SK-N-SH (cell line): ENCODE measurements at regions not wholly inside any gene's neighbourhood (a gene's known extent, or its start where the extent isn't known, plus 50 kb on each side); places are given as distances from the start of the nearest gene placed in this dataset.

Experiments
- CTCF ChIA-PET: fragments of 300-600, 350-600 bp; formaldehyde crosslinking; extraction: SDS; loops from one replicate; lab custom pipeline; 2021; lab: Yijun Ruan, JAX
- POLR2A ChIA-PET: fragments of 350-600 bp; sonication (Branson Sonifier 250); formaldehyde crosslinking; extraction: SDS; loops from one replicate; lab custom pipeline; 2020; ENCODE audit warnings: antibody characterized with exemption, inconsistent platforms; lab: Yijun Ruan, JAX
- DNase-seq: peaks from one replicate; pipeline ENCODE4 v3.0.0; 2012
- H2AFZ ChIP-seq: fragments of 200-600 bp; sonication (generic); 2 replicates; pipeline ENCODE4 v1.8.1; 2016; ENCODE audit warnings: antibody characterized with exemption, mild to moderate bottlenecking, low read depth
- H3F3A ChIP-seq: fragments of 200-600 bp; sonication (generic); replicated peaks from 2 replicates; pipeline ENCODE3; 2016; ENCODE audit warnings: antibody characterized with exemption, mild to moderate bottlenecking; ENCODE audit not compliant: insufficient read depth
- H3K27ac ChIP-seq, 2 experiments: fragments of 200-500 bp in 1 of 2; fragments of 200-600 bp in 1 of 2; sonication (Bioruptor generic) in 1 of 2; sonication (generic), shearing (Covaris generic) in 1 of 2; 2 replicates each; pipeline versions ENCODE4 v1.5.1 to v1.6.1; 2014 to 2016; ENCODE audit warnings: low read depth in 2 of 2, inconsistent platforms in 1 of 2, low read length in 1 of 2, mild to moderate bottlenecking in 1 of 2, mixed read lengths in 1 of 2
- H3K27me3 ChIP-seq: fragments of 200-600 bp; sonication (generic), shearing (Covaris generic); 2 replicates; pipeline ENCODE4 v1.6.1; 2016; ENCODE audit warnings: mixed run types; ENCODE audit not compliant: insufficient read depth
- H3K36me3 ChIP-seq, 2 experiments: fragments of 200-500 bp in 1 of 2; fragments of 200-600 bp in 1 of 2; sonication (Bioruptor generic) in 1 of 2; sonication (generic) in 1 of 2; replicated peaks in 1 of 2; 2 replicates each; pipeline versions ENCODE3 to v1.5.1; 2014 to 2016; ENCODE audit warnings: low read length in 1 of 2, mild to moderate bottlenecking in 1 of 2; ENCODE audit not compliant: insufficient read depth in 2 of 2, control insufficient read depth in 1 of 2
- H3K4me1 ChIP-seq, 2 experiments: fragments of 200-500 bp in 1 of 2; fragments of 200-600 bp in 1 of 2; sonication (Bioruptor generic) in 1 of 2; sonication (generic), shearing (Covaris generic) in 1 of 2; 2 replicates each; pipeline versions ENCODE4 v1.5.1 to v1.6.1; 2014 to 2016; ENCODE audit warnings: low read depth in 1 of 2, low read length in 1 of 2, mixed run types in 1 of 2; ENCODE audit not compliant: insufficient read depth in 2 of 2, control insufficient read depth in 1 of 2
- H3K4me2 ChIP-seq: fragments of 200-600 bp; sonication (generic), shearing (Covaris generic); 2 replicates; pipeline ENCODE4 v1.6.1; 2017; ENCODE audit warnings: mixed run types
- H3K4me3 ChIP-seq, 2 experiments: fragments of 200-500 bp in 1 of 2; fragments of 200-600 bp in 1 of 2; sonication (Bioruptor generic) in 1 of 2; sonication (generic), shearing (Covaris generic) in 1 of 2; 2 replicates each; pipeline versions ENCODE4 v1.5.1 to v1.8.1; 2014 to 2016; ENCODE audit warnings: low read depth in 2 of 2, inconsistent platforms in 1 of 2, low read length in 1 of 2, mild to moderate bottlenecking in 1 of 2, mixed read lengths in 1 of 2, moderate library complexity in 1 of 2
- H3K79me2 ChIP-seq: fragments of 200-600 bp; sonication (generic); 2 replicates; pipeline ENCODE4 v1.8.1; 2017; ENCODE audit warnings: mild to moderate bottlenecking; ENCODE audit not compliant: insufficient read depth
- H3K9ac ChIP-seq: fragments of 200-600 bp; sonication (generic); 2 replicates; pipeline ENCODE4 v1.6.1; 2017; ENCODE audit warnings: mixed run types
- H3K9me2 ChIP-seq: fragments of 200-600 bp; sonication (generic); 2 replicates; pipeline ENCODE4 v1.6.1; 2017; ENCODE audit warnings: mixed run types
- H3K9me3 ChIP-seq: fragments of 200-600 bp; sonication (generic); 2 replicates; pipeline ENCODE4 v1.6.1; 2017; ENCODE audit warnings: mixed run types, mild to moderate bottlenecking, moderate library complexity
- H4K20me1 ChIP-seq: fragments of 200-600 bp; sonication (generic); 2 replicates; pipeline ENCODE4 v1.6.1; 2017; ENCODE audit warnings: mild to moderate bottlenecking, mixed run types; ENCODE audit not compliant: insufficient read depth
- CHD2 ChIP-seq: fragments of 150-350 bp; IDR thresholded peaks from 2 replicates; pipeline ENCODE4 v1.6.1; 2018; ENCODE audit warnings: low read length; ENCODE audit not compliant: partially characterized antibody
- ELF1 ChIP-seq: IDR thresholded peaks from 2 replicates; pipeline ENCODE4 v1.4.0; 2012
- FOSL2 ChIP-seq: IDR thresholded peaks from 2 replicates; pipeline ENCODE4 v1.4.0; 2012; ENCODE audit warnings: low read depth, mild to moderate bottlenecking, moderate library complexity, borderline replicate concordance
- FOXJ3 ChIP-seq: sonication (generic); formaldehyde crosslinking; IDR thresholded peaks from 2 replicates; pipeline ENCODE4 v1.5.1; 2020; ENCODE audit warnings: mild to moderate bottlenecking, missing genetic modification reagents
- FOXM1 ChIP-seq: IDR thresholded peaks from 2 replicates; pipeline ENCODE4 v1.4.0; 2012; ENCODE audit warnings: low read depth, mild to moderate bottlenecking
- GABPA ChIP-seq: IDR thresholded peaks from 2 replicates; pipeline ENCODE4 v1.4.0; 2012; ENCODE audit warnings: low read depth, mild to moderate bottlenecking
- GATA2 ChIP-seq: sonication (generic); formaldehyde crosslinking; IDR thresholded peaks from 2 replicates; pipeline ENCODE4 v1.5.0; 2020; ENCODE audit warnings: mild to moderate bottlenecking, missing genetic modification reagents
- IRF3 ChIP-seq: fragments of 150-350 bp; IDR thresholded peaks from 2 replicates; pipeline ENCODE4 v1.6.1; 2016; ENCODE audit warnings: mild to moderate bottlenecking, low read depth, low read length
- MAX ChIP-seq: IDR thresholded peaks from 2 replicates; pipeline ENCODE4 v1.4.0; 2012; ENCODE audit warnings: low read depth
- MEF2A ChIP-seq: IDR thresholded peaks from 2 replicates; pipeline ENCODE4 v1.4.0; 2012; ENCODE audit warnings: low read depth, borderline replicate concordance
- NFIC ChIP-seq: IDR thresholded peaks from 2 replicates; pipeline ENCODE4 v1.4.0; 2012; ENCODE audit warnings: borderline replicate concordance
- NRF1 ChIP-seq: IDR thresholded peaks from 2 replicates; pipeline ENCODE4 v1.6.1; 2012; ENCODE audit warnings: low read depth, mild to moderate bottlenecking, low read length
- POLR2AphosphoS5 ChIP-seq: IDR thresholded peaks from 2 replicates; pipeline ENCODE4 v1.6.1; 2012; ENCODE audit warnings: low read depth, low read length
- RAD21 ChIP-seq: IDR thresholded peaks from 2 replicates; pipeline ENCODE4 v1.6.1; 2012; ENCODE audit warnings: mild to moderate bottlenecking, low read length
- REST ChIP-seq: IDR thresholded peaks from 2 replicates; pipeline ENCODE4 v1.6.1; 2012; ENCODE audit warnings: mild to moderate bottlenecking, low read depth, low read length, moderate library complexity
- RFX5 ChIP-seq: IDR thresholded peaks from 2 replicates; pipeline ENCODE4 v1.6.1; 2012; ENCODE audit warnings: mild to moderate bottlenecking, improper control_type of control experiment, low read length
- RXRA ChIP-seq: IDR thresholded peaks from 2 replicates; pipeline ENCODE4 v1.4.0; 2012; ENCODE audit warnings: low read depth, mild to moderate bottlenecking, borderline replicate concordance
- SIN3A ChIP-seq: IDR thresholded peaks from 2 replicates; pipeline ENCODE4 v1.6.1; 2012; ENCODE audit warnings: low read depth, mild to moderate bottlenecking, low read length, moderate library complexity, borderline replicate concordance
- TAF1 ChIP-seq: IDR thresholded peaks from 2 replicates; pipeline ENCODE4 v1.6.1; 2012; ENCODE audit warnings: low read depth, mild to moderate bottlenecking, low read length, moderate library complexity, borderline replicate concordance
- TEAD4 ChIP-seq: IDR thresholded peaks from 2 replicates; pipeline ENCODE4 v1.4.0; 2012; ENCODE audit warnings: mild to moderate bottlenecking, borderline replicate concordance; ENCODE audit not compliant: insufficient read depth
- USF1 ChIP-seq: IDR thresholded peaks from 2 replicates; pipeline ENCODE4 v1.4.0; 2012; ENCODE audit warnings: low read depth, borderline replicate concordance
- USF2 ChIP-seq: fragments of 150-350 bp; IDR thresholded peaks from 2 replicates; pipeline ENCODE4 v1.6.1; 2017; ENCODE audit warnings: antibody characterized with exemption, low read length, low read depth, borderline replicate concordance
- YY1 ChIP-seq: IDR thresholded peaks from 2 replicates; pipeline ENCODE4 v1.4.0; 2012; ENCODE audit warnings: low read depth, mild to moderate bottlenecking
- WGBS: methylation state at CpG from one replicate; pipeline ENCODE4 v1.1.6; 2017; ENCODE audit warnings: low lambda C conversion rate; 5-methylcytosine and 5-hydroxymethylcytosine counted together

GRCh38 chr18:67154979-67155378, 361.5 kb downstream of the DSEL start:
- Histone ChIP-seq H3K27ac (no peak overlapping the region), H3K9me2 (no peaks in the 10 kb centered on the region), H2AFZ (no peak overlapping the region), H3K36me3 (no peaks in the 10 kb centered on the region), H3K4me2 (no peak overlapping the region), H3K4me1 (no peaks in the 10 kb centered on the region), H3K79me2 (no peaks in the 10 kb centered on the region), H3F3A (no peaks in the 10 kb centered on the region), H3K9me3 (no peaks in the 10 kb centered on the region), H3K4me3 (no peak overlapping the region), H3K27me3 (no peaks in the 10 kb centered on the region), H3K9ac (no peak overlapping the region), H4K20me1 (no peaks in the 10 kb centered on the region)
- ChIA-PET CTCF (interaction anchor here (0.6 to 2.1 kb wide), 3 partner anchors 10 to 512 kb away, joined by 3 to 5 read pairs (median 4); no protein-coding TSS in a partner anchor), POLR2A (no interaction called here)
- TF ChIP-seq REST (no peak), NFIC (no peak), GATA2 (CRISPR knock-in tag) (no peak), FOXJ3 (CRISPR knock-in tag) (no peak), TEAD4 (no peak), POLR2AphosphoS5 (no peak), FOXM1 (no peak), ELF1 (no peak), USF1 (no peak), FOSL2 (no peak), RFX5 (no peak), YY1 (no peak)
- WGBS = 76% methylated on average over 3 of the region's 3 CpGs
- no peak for DNase-seq

GRCh38 chr18:67151366-67151765, 365.2 kb downstream of the DSEL start:
- Histone ChIP-seq H3K27ac (no peak overlapping the region), H3K9me2 (no peaks in the 10 kb centered on the region), H2AFZ (no peak overlapping the region), H3K9ac (no peak overlapping the region), H3K27me3 (no peaks in the 10 kb centered on the region), H3K4me3 (no peak overlapping the region), H4K20me1 (no peaks in the 10 kb centered on the region), H3F3A (no peaks in the 10 kb centered on the region), H3K4me2 (no peak overlapping the region), H3K79me2 (no peaks in the 10 kb centered on the region), H3K36me3 (no peaks in the 10 kb centered on the region), H3K4me1 (no peaks in the 10 kb centered on the region), H3K9me3 (no peaks in the 10 kb centered on the region)
- ChIA-PET POLR2A (no interaction called here), CTCF (no interaction called here)
- WGBS = 84% methylated on average over 6 of the region's 6 CpGs
- DNase-seq = no peak
- TF ChIP-seq SIN3A (no peak), NRF1 (no peak), USF2 (no peak), TAF1 (no peak), MAX (no peak), CHD2 (no peak), FOXJ3 (CRISPR knock-in tag) (no peak), NFIC (no peak), RAD21 (no peak), FOSL2 (no peak), TEAD4 (no peak), RXRA (no peak), MEF2A (no peak), USF1 (no peak), GABPA (no peak), IRF3 (no peak)
